Heart right ventricle (tissue), 16 donors: ENCODE measurements at regions not wholly inside any gene's neighbourhood (a gene's known extent, or its start where the extent isn't known, plus 50 kb on each side); places are given as distances from the start of the nearest gene placed in this dataset.

Experiments used
- ATAC-seq, 8 donors: fragments of 200-7000 bp; cut with Tn5 transposase; one replicate each; pipeline ENCODE4 v1.9.1; 2020; ENCODE audit warnings: mild to moderate bottlenecking in 8 of 8, moderate library complexity in 8 of 8, moderate number of reproducible peaks in 1 of 8
- DNase-seq, 2 donors: peaks; one replicate each; pipeline ENCODE4 v3.0.0-alpha.2; 2020
- H3K27ac ChIP-seq, 10 donors: fragments of 200-600 bp; sonication (generic) in 2 of 10; one replicate each; pipeline versions ENCODE4 v1.5.0 to v1.8.0; 2020 to 2022; ENCODE audit warnings: mild to moderate bottlenecking in 3 of 10
- H3K27me3 ChIP-seq, 7 donors: fragments of 200-600 bp; one replicate each; pipeline ENCODE4 v1.8.0; 2021 to 2022; ENCODE audit warnings: mild to moderate bottlenecking in 2 of 7
- H3K36me3 ChIP-seq, 9 donors: fragments of 200-600 bp; sonication (generic) in 1 of 9; one replicate each; pipeline versions ENCODE4 v1.5.0 to v1.8.0; 2020 to 2022; ENCODE audit warnings: mild to moderate bottlenecking in 2 of 9
- H3K4me1 ChIP-seq, 9 donors: fragments of 200-600 bp; sonication (generic) in 1 of 9; one replicate each; pipeline versions ENCODE4 v1.5.0 to v1.8.0; 2020 to 2022; ENCODE audit warnings: mild to moderate bottlenecking in 4 of 9
- H3K4me3 ChIP-seq, 10 donors: fragments of 200-600 bp; sonication (generic) in 2 of 10; one replicate each; pipeline versions ENCODE4 v1.5.0 to v1.8.0; 2020 to 2022; ENCODE audit warnings: mild to moderate bottlenecking in 7 of 10, moderate library complexity in 2 of 10
- H3K9me3 ChIP-seq, 11 donors: fragments of 200-600 bp in 10 of 11; sonication (generic) in 2 of 11; one replicate each; pipeline versions ENCODE4 v1.5.0 to v1.8.0; 2013 to 2022; ENCODE audit warnings: mild to moderate bottlenecking in 2 of 11, control low read depth in 1 of 11, moderate library complexity in 1 of 11
- WGBS, 2 donors: extraction: QIAGEN DNeasy Blood & Tissue Kit; methylation state at CpG; one replicate each; pipeline ENCODE4 v1.1.7; 2013; ENCODE audit warnings: inconsistent platforms in 1 of 2; 5-methylcytosine and 5-hydroxymethylcytosine counted together
- intact Hi-C, 10 donors: fragments of 100-400 bp; cut with DNase I; formaldehyde crosslinking; loops; one replicate each; pipeline versions ENCODE4 v1.11.1 to v1.14.2; 2022
- TF ChIP-seq, protein P1 (sequence below), 9 donors: fragments of 200-600 bp; sonication (generic) in 2 of 9; IDR thresholded peaks; one replicate each; pipeline versions ENCODE4 v1.5.0 to v1.8.0; 2021 to 2022; ENCODE audit warnings: antibody characterized with exemption in 9 of 9, mild to moderate bottlenecking in 5 of 9, moderate library complexity in 1 of 9
- donor health status: Arrhythmogenic right ventricular cardiomyopathy.
- donor health status: ischemic (EF 13 %, LVEDD 7.1; RV severe dilation, severe dysfunction).
- donor health status: healthy with polysubstance abuse.
- donor health status: DM: no; HTN: yes; CAD: no.
- donor health status: DM: no; HTN: no; CAD: no.
- donor health status: ischemic (EF 25% LVEDD 6.9; RV normal size, moderate dysfunction).
- donor health status: ischemic (EF 25% LVEDD 5.7; RV mildly dilated, moderate dysfunction).
- donor health status: healthy.
- donor health status: DM: yes; HTN: yes; CAD: no.
- donor health status: Ischemic cardiomyopathy.
- donor health status: ischemic (EF 35%, LVEDD 5.7; RV mildly dilated, moderate dysfunction).
- donor health status: nonischemic (EF 11% LVEDD 7.7; RV severe dilation, severe dysfunction).
- donor health status: DM: yes; HTN: yes; CAD: no.
- donor health status: PGD.
- donor health status: ischemic (EF 29% LVEDD 5.4; RV normal size, mild dysfunction).
- donor health status: nonischemic (EF 23%, LVEDD 6.1; RV moderate dilation, normal function).

DNA sequence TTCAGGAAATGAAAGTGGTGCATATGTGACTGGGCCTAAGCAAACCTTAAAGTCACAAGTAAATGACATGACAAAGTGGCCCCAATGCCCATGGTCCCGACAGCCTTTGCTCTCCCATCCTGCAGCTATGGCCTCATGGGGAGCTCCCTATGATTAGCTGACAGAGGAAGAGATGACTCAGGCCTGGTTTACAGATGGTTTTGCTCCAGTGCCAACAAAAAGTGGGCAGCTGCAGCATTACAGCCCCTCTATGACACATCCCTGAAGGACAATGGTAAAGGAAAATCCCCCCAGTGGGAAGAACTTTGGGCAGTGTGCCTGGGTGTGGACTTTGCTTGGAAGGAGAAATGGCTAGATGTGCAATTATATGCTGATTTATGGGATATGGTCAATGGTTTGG, 105.1 kb upstream of the ADCY1 start:
- Histone ChIP-seq H3K27ac (no peak overlapping the region), H3K4me3 (no peak overlapping the region), H3K36me3 (no peaks in the 10 kb centered on the region), H3K4me1 (no peaks in the 10 kb centered on the region), H3K9me3 (no peaks in the 10 kb centered on the region), H3K27me3 (peaks cover 0 to 5% (median 0%) of the 10 kb centered on the region in 7 donors)
- ATAC-seq (no peak), DNase-seq (no peak)
- 71% methylated on average over 1 of the region's 1 CpG for WGBS, 2 donors
- intact Hi-C loops = no loop called here
- TF ChIP-seq, protein P1, sequence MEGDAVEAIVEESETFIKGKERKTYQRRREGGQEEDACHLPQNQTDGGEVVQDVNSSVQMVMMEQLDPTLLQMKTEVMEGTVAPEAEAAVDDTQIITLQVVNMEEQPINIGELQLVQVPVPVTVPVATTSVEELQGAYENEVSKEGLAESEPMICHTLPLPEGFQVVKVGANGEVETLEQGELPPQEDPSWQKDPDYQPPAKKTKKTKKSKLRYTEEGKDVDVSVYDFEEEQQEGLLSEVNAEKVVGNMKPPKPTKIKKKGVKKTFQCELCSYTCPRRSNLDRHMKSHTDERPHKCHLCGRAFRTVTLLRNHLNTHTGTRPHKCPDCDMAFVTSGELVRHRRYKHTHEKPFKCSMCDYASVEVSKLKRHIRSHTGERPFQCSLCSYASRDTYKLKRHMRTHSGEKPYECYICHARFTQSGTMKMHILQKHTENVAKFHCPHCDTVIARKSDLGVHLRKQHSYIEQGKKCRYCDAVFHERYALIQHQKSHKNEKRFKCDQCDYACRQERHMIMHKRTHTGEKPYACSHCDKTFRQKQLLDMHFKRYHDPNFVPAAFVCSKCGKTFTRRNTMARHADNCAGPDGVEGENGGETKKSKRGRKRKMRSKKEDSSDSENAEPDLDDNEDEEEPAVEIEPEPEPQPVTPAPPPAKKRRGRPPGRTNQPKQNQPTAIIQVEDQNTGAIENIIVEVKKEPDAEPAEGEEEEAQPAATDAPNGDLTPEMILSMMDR (IDR thresholded peaks at IDR 0.05) = no peak

DNA sequence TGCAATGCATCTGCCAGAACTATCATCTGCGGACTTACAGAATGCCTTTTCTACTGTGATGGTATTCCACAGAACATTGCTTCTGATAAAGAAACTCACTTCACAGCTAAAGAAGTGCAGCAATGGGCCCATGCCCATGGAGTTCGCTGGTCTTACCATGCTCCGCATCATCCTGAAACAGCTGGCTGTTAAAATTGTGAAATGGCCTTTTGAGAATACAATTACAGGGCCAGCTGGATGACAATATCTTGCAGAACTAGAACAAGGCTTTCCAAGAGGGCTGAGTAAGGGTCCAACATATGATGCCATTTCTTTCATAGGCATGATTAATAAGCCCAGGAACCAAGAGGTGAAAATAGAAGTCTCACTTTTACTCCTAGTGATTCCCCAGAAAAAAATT, 104.1 kb upstream of the ADCY1 start:
- Histone ChIP-seq H3K36me3 (no peaks in the 10 kb centered on the region), H3K27ac (no peak overlapping the region), H3K27me3 (peaks cover 0 to 5% (median 0%) of the 10 kb centered on the region in 7 donors), H3K4me3 (no peak overlapping the region), H3K4me1 (no peaks in the 10 kb centered on the region), H3K9me3 (no peaks in the 10 kb centered on the region)
- intact Hi-C loops = no loop called here
- peak in 2 of 8 donors; percentile 34 to 42 for ATAC-seq
- WGBS, 2 donors = 85 to 86% methylated on average over 3 of the region's 3 CpGs
- no peak for DNase-seq
- TF ChIP-seq, protein P1 (IDR thresholded peaks at IDR 0.05) = no peak

DNA sequence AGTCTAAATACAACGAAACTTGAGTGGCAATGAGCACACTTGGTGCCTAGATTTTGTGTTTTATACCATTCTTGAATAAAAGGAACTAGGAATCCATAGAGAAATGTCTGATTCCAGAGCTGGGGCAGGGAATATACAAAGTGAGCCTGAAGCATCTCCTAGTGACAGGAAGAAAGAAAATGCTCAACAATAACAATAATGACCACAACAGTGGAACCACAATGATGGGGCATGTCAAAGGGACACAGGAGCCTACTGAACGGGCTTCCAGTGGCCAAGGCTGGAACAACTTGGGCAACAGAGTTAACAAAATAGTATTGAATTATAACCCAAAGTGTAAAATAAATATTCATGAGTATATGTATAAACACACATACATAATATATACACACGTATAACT, 94.4 kb upstream of the ADCY1 start:
- TF ChIP-seq, protein P1 (IDR thresholded peaks at IDR 0.05) = no peak
- no peaks in the 10 kb centered on the region for H3K27me3 ChIP-seq
- no peak for ATAC-seq
- H3K9me3 ChIP-seq = no peaks in the 10 kb centered on the region
- intact Hi-C loops = no loop called here
- no peaks in the 10 kb centered on the region for H3K36me3 ChIP-seq
- WGBS, 2 donors = 72 to 74% methylated on average over 3 of the region's 3 CpGs
- H3K27ac ChIP-seq = no peak overlapping the region
- no peaks in the 10 kb centered on the region for H3K4me1 ChIP-seq
- no peak overlapping the region for H3K4me3 ChIP-seq
- no peak for DNase-seq

DNA sequence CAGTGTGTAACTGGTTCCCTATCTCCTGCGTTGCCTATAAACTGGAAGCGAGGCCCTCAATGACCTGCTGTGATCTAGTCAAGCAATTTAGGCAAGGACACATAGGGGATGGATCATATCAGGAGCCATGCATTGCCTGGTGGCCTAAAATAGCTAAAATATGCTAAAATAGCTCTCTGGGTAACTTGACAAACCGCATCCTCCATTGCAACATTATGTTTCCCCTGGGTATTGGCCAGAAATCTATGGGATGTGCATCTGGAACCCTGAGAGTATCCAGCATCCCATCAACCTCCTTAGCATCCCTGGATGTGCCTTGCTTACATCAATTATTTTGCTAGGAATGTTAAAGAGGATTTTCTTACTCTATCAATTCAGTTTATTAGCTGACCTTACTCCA, 91.7 kb upstream of the ADCY1 start:
- DNase-seq (no peak), ATAC-seq (no peak)
- Histone ChIP-seq H3K27me3 (no peaks in the 10 kb centered on the region), H3K9me3 (no peaks in the 10 kb centered on the region), H3K4me1 (no peaks in the 10 kb centered on the region), H3K36me3 (no peaks in the 10 kb centered on the region), H3K4me3 (no peak overlapping the region), H3K27ac (no peak overlapping the region)
- intact Hi-C loops = no loop called here
- TF ChIP-seq, protein P1 (IDR thresholded peaks at IDR 0.05) = no peak
- WGBS, 2 donors = 81 to 92% methylated on average over 3 of the region's 3 CpGs

DNA sequence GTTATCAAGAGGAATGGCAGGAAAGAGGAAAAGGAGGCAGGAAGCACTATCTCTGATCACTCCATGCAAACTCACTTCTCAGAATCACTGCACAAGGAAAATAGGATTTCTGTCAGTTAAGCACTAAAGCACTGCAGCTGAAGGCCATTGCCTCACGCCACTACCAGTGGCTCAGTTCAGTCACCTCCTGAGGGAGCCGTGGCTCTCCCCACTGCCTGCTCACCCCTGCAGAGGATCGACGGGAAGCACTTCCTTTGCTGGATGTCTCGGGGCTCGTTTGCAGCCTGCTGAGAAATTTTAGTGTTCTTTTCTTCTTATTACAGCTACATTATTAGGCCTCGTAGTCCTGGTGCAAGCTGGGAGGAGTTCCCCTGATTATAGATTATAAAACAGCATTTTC, 90.1 kb upstream of the ADCY1 start:
- 22 to 24% methylated on average over 7 of the region's 7 CpGs for WGBS, 2 donors
- Histone ChIP-seq H3K36me3 (no peaks in the 10 kb centered on the region), H3K4me1 (no peaks in the 10 kb centered on the region), H3K27me3 (no peaks in the 10 kb centered on the region), H3K4me3 (no peak overlapping the region), H3K9me3 (no peaks in the 10 kb centered on the region), H3K27ac (no peak overlapping the region)
- intact Hi-C loops = no loop called here
- DNase-seq (no peak), ATAC-seq (no peak)
- TF ChIP-seq, protein P1 (IDR thresholded peaks at IDR 0.05) = no peak
